LNCAP (cell line): ENCODE measurements at regions not wholly inside any gene's neighbourhood (a gene's known extent, or its start where the extent isn't known, plus 50 kb on each side); places are given as distances from the start of the nearest gene placed in this dataset.

ENCODE experiments used
- CTCF ChIP-seq: fragments of 450-650 bp; IDR thresholded peaks from 2 replicates; pipeline ENCODE4 v1.5.1; 2017; ENCODE audit warnings: mild to moderate bottlenecking

GRCh38 chr3:176655404-176656094 lies 541.7 kb downstream of the TBL1XR1 start:
- TF ChIP-seq CTCF = no peak

DNA sequence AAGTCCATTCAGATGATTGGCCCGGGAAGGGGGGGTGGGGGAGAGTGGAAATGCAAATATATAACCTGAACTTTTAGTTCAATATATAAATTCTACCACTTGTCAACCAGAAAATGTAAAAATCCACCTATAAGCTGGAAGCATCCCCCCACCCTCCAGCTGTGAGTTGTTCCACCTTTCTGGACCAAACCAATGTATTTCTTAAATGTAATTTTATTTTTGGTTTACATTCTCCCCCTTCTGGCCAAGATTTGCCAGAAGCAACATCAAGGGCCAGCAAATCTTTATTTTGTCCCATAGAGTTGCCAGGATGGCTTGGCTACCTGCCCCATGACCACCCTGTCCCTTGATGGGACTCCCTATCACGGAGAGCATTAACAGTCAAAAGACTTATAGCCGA lies 545.7 kb downstream of the TBL1XR1 start:
- TF ChIP-seq CTCF = no peak

- 0 out of 2 replicates have a peak, but pooled peaks have one; percentile 11 for TF ChIP-seq CTCF
Measured at GRCh38 chr3:176650478-176650877, 546.8 kb downstream of the TBL1XR1 start.

DNA sequence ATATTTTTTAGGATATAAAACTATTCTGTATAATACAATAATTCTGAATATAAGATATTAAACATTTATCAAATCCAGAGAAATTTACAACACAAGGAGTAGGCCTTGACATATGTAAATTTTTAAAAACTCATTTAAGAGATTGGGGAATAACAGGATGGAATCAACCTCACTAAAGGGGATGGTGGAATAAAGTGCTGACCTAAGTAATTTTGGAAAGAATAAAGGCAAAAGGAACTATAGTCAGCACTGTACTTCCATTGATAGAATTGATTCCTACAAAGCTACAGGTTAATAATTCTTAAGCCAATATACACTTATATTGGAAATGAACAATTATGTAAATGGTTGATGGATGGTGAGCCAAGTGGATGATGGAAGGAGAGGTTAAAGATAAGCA lies 549.3 kb downstream of the TBL1XR1 start:
- TF ChIP-seq CTCF = no peak

- TF ChIP-seq CTCF = no peak
Measured at GRCh38 chr3:176633511-176633910, 563.8 kb downstream of the TBL1XR1 start.

DNA sequence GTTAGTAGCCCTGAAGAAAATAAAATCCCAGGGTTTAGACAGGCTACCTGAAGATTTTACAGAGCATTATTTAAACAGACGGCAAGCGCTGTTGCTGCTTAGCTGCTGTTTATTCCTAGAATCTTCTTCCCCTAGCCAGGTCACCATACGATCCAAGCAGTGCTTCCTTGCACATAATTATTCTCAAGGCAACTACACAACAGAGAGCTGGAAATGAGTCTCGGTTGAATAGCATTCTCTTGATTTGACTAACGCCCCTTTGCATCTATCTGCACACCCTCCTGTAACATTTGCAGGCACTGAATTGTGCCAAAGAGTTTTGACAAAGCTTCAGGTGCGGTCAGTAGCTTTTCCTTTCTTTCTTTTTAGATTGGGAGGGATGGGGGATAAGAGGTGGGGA lies 564.4 kb downstream of the TBL1XR1 start:
- TF ChIP-seq CTCF = no peak

DNA sequence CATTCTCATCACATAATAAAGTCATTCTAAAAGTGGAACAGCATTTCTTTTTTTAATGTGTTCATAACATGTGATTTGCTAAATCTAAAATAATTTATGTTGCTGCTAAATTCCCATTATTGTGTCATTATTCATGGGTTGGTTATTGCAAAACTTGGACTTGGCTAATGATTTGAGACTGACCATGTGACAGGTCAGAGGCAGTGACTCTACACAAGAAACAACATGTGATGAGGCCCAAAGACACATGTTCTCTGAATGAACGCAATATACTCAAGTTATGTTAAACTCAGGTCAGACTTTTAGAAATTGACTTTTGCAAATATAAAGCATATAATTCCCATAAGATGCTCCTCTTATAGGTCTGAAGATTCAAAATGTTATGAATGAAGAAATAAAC lies 566.1 kb downstream of the TBL1XR1 start:
- no peak for TF ChIP-seq CTCF

DNA sequence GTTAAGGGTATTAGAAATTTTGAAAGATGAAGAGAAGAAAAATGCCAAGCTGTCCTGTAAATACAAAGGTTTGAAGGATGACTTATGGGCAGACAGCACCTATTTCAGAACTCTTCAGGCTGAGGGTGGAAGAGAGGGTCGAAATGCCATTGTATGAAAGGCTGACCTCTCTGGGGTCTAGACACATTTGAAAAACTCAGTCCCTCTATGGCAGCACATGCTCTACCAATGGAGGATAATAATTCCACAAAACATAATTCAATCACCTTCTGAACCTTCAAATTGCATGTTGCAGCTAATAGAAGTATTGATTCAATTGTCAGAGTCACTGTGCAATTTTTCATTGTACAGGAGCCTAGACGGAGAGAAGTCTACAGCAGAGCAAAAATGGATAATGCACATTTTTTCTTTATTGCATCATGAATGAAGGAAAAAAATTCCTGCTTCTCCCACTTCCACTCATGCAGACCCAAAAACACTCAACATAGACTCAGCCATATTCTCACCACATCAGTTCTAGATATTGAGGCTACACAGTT lies 569.1 kb downstream of the TBL1XR1 start:
- no peak for TF ChIP-seq CTCF
